GM18511 (cell line): ENCODE measurements at regions not wholly inside any gene's neighbourhood (a gene's known extent, or its start where the extent isn't known, plus 50 kb on each side); places are given as distances from the start of the nearest gene placed in this dataset.

ENCODE experiments used
- ATAC-seq: cut with Tn5 transposase; IDR thresholded peaks from one replicate; pipeline ENCODE4 v1.9.1; 2021; ENCODE audit warnings: mild to moderate bottlenecking, moderate library complexity; ENCODE audit not compliant: unreplicated experiment

DNA sequence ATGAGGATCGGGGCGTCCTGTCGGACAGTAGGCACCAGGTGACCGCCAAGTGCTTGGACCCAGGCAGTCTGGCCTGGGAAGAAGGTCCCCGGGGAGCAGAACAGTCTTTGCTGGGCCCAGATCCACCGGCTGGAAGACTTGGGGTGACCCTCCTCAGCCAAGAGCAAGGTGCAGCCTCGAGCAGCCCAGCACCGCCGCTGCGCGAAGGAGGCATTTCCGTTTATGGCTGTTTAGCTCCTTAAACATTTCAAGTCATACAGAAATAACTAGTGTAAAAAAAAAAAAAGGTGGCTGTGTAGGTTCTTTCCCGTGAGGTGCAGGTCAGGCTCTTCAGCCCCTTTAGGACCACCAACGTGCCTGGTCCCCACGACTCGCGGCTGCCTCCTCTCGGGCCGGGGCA lies 370.2 kb downstream of the CMPK2 start:
- ATAC-seq, result no peak

DNA sequence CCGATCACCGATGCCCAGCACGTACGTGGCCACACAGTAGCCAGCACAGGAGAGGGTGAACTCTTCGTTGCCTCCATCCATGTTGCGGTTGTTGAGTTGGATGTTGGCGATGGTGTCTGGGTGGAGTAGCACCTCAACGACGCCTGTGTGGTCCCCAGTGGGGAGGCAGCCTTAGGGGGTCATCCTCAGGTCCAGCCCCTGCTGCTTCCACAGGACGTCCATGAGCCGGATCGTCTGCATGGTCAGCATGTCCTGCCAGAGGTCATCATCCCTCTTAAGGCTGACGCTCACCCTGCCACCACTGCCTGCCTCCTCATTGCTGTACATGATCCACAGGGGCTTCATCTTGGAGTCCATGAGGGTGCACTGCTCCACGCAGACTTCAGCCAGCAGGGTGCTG lies 369.3 kb downstream of the CMPK2 start:
- no peak for ATAC-seq

DNA sequence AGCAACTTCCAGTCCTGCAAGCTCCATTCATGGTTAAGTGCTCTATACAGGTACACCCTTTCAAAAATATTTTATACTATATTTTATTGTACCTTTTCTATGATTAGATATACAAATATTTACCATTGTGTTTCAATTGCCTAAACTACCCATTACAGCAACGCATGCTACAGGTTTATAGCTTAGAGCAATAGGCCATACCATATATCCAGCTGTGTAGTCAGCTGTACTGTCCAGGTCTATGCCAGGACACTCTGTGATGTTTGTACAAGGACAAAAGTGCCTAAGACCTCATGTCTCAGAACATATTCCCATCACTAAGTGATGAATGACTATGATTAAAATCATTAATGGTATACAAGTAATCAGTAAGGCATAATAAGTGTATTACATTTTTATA lies 368.7 kb downstream of the CMPK2 start:
- ATAC-seq, result no peak

DNA sequence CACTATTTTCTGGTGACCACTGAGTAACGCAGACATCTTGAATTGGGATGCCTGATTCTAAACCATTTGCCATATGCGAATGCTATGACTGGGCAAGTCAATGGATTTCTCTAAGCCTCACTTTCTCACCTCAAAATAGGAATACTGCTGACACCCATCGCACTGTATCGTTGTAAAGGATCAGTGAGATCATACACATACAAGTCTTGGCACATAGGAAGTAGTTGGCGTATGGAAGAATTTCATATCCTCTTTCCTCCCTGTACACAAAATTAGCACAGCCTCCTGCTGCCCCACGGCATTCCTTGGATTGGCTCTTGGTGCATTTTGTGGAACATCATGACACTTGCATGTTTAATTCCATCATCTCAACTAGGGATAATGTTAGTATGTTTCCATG lies 366.9 kb downstream of the CMPK2 start:
- no peak for ATAC-seq

DNA sequence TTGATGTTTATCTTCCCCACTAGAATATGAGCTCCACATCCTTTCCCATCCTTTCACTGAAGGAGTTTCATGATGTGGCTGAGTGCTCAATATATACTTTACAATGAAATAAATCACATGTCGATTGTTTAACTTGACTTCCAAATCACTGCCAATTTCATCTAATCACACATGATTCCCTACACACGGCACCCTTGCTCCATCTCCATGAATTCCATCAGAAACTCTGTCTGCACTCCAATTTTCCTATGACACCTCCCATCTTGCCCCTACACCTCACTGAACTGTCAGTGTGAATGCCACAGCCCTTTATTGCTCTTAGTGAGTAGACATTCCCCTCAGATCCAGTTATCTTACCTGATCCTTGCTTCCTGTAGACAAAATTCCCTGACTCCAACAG lies 366.0 kb downstream of the CMPK2 start:
- no peak for ATAC-seq

DNA sequence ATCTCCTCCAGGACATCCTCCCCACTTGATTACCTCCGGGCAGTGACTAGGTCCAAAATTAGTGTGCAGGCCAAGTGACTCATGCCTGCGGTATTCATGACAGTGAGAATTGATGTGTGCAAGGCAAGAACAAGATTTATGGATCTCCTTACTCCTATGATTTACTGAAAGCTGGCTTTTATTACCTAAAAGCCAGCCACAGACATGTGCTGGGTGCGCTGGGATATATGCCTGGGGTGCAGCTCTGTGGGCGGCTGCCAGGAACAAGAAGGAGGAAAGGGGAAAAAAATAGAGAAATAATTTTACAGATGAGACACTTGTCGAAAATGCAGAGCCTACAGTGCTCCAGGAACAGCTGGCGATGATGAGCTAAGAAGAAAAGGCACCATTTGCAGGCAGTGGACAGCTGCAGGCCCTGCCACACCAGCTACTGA lies 359.3 kb downstream of the CMPK2 start:
- ATAC-seq, result no peak

DNA sequence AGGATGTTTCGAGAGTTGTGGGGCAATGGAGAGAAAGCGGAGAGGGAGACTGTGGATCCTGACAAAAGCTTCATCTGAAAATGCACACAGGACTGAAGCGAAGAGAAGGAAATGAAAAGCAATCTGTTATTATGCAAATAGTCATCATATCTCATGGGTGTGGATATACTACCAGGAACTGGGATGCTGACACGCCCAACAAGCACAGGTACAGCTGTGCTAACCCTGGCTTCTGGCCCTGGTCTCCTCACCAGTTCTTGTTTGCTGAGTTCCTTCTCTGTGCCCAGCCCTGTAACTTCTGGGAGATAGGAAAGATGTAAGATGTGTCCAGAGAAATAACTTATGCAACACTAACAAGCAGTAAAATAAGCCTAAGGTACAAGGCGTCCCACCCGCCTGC lies 358.8 kb downstream of the CMPK2 start:
- ATAC-seq, result no peak

DNA sequence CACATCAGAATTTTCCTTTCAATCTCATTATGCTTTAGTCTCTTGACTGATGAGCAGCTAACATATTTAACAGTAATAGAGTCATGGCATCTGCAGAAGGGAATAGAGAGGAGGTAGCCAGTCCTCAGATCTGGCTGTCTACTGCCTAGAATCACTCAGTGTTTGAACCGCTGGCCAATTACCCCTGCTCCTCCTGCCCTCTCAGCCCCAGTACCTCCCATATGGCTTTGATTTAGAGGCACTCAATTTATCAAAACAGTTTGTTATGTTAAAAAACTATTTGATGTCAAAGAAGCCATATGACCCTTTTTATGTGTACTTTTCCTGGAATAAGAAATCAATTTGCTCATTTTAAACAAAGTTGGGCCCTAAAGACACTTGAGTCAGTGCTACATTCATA lies 355.2 kb downstream of the CMPK2 start:
- no peak for ATAC-seq

DNA sequence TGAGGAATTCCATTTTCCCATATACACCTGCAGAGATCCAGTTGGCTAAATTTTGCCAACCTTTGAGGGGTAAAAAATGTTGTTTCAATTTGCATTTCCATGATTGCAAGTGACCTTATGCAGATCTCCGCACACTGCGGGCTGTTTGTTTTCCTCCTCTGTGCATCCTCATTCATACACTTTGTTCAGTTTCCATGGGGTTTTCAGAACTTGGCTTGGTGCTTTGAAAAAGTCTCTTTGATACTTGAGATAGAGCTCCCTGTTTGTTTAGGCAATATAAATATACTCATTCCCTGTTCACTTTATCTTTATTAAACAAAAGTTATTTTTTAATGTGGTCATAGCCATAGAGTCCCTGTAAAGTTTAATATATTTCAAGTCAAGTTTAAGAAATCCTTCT lies 353.1 kb downstream of the CMPK2 start:
- ATAC-seq, result no peak

DNA sequence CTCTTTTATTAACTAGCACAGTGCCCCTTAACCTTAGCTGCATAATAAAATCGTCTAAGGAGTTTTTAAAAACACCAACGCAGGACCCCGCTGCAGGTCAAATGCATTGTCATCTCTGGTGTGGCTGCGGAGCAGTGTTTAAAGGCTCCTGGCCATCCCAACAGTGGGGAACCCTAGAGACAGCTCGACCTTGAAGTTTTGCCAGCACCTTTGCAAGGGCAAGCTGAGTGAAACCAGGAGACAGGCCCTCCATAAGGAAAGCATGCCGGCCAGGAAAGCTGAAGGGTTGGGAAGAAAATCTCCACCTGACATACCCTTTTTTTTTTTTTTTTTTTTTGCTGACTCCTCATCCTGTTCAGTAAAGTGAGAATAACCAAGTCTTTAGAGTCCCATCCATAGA lies 349.0 kb downstream of the CMPK2 start:
- ATAC-seq, result no peak

DNA sequence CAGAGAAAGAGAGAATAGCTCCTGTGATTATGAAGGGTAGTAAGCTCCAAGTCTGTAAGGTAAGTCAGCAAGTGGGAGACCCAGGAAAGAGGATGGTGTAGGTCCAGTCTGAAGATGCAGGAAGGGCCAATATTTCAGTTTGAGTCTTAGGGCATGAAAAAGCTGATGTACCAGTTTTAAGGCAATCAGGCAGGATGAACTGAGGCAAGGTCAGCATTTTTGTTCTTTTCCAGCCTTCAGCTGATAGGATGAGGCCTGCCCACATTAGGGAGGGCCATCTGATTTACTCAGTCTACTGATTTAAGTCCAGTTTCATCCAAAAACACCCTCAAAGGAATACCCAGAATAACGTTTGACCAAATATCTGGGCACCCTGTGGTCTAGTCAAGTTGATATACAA lies 347.3 kb downstream of the CMPK2 start:
- ATAC-seq, result no peak

DNA sequence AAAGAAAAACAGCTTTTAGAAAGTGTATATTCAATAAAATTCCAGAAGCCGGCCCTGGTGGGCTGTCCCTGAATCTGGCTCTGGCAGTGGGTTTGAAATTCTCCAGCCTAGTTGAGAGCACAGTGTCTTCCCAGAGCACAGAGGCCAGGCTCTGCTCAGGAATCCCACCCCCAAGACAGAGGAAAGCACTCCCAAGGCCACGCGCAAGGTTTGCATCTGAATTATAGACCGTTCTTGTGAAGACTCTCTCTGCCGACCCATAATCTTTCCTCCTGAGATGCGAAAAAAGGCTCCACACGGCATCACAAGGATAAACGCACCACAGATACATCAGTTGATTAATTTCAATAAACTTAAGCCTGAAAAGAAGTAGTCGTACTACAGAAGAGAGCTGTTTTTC lies 342.2 kb downstream of the CMPK2 start:
- ATAC-seq, result no peak

DNA sequence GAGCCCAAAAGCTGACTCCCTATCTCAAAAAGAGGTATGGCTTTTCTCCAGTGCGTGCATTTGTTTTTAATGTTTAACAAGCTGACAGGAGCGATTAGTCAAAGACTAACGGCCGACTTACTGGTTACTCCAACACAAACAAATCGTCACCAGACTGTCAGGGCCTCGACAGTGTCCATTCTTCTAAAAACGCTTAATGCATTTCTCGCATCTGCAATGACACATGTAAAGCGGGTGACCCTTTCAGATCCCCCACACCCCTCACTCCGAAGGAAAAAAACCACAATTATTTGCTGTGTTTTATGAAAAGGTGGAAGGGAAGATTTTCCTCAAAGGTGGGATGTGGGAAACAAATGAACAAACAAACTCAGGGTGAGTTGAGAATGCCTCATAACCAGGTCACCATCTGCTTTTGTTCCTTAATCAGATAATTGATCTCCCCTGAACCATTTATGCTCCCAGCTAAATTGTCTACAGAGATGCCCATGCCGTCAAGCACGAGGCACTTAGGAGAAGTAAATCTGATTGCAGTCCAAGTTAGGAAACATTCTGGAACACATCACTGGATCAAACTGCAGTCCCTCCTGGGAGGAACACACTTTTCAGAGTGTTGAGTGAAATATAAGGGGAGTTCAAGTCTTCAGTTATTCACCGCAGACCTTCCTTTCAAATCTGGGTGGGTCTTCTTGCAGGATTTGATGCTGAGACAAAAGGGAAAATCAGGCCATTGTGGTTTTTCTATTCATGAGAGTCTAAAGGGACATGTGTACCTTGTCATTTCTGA lies 340.8 kb downstream of the CMPK2 start:
- ATAC-seq, result no peak

DNA sequence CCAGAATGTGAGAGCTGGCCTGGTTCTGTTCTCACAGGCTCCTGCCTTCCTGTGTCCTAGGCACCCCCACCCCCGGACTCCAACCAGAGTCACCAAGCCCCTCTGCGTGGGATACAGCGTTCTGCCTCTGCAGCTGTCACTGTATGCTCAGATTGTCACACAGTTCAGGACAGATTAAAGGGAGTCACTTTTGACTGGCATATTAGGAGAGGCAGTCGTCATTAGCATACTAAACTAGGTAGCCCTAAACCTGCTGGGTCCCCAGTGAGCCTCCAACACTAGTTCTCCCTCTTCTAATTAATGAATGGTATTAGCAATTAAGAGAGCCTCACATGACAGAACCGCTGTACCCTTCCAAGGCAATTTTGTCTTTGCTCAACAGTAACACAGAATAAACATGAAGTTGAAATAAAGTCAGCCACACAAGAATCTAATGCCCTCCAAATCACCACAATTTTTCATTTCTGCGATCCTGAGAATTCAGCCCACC lies 340.2 kb downstream of the CMPK2 start:
- ATAC-seq, result no peak

DNA sequence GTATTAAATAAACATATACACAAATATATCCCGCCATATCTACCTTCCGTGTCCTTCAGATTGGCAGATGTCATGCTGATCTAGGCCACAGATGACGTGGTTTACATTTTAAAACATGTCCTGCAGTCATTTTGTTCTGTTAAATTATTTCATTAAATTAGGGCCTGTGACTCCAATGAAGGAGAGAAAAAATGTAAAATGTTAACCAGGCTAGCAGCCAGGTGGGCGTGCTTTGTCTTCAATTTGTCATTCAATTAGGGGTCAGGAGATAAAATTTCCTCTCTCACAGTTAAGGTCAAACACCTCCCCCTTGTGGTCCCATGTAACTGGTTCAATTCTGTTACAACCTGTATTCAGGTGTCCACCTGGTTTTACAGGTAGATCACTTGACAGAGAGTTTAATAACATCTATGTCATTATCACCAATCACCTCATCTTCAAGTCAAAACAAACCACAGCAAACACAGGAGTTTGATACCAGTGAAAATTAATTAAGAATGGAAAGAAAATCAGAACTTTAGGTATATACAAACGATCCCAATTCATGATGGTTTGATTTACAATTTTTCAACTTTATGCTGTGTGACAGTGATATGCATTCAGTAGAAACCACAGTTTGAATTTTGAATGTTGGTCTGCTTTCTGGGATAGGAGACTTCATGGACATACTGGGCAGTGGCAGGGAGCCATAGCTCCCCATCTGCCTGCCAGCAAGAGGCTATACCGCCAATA lies 339.4 kb downstream of the CMPK2 start:
- no peak for ATAC-seq

DNA sequence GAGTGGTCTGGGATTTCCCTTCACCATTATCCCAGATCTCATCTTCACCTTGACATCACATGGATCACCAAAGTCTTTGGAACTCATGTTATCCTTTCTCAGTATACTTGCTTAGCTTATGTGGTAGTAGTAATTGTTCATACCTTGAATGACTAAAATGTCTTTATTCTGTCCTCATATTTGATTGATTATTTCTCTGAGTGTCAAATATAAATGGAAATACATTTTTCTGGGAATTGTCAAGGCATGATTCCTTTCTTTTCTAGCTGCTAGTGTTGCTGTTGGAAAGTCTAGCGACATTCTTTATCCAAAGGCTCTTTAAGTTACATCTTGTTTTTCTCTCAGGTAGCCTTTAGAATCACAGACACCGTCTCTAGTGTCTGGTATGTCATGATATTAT lies 334.4 kb downstream of the CMPK2 start:
- no peak for ATAC-seq

DNA sequence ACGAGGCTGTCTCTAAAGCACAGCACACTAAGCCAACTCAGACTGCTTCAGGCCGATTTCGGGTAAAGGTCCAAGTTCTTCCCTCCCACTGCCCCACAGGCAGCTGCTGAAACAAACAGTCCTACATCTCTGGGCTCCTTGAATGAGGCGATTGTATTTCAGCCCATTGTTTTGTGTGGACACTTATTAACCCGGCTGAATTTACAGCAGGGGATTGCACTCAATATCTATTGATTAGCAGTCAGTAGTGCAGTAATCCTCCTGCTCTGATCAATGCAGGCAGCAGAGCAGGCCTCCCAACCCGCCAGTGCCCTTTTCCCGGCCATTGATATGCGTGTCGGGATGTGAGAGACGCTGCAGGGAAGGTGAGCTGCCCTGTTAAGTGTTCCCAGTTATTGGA lies 330.1 kb downstream of the CMPK2 start:
- no peak for ATAC-seq

DNA sequence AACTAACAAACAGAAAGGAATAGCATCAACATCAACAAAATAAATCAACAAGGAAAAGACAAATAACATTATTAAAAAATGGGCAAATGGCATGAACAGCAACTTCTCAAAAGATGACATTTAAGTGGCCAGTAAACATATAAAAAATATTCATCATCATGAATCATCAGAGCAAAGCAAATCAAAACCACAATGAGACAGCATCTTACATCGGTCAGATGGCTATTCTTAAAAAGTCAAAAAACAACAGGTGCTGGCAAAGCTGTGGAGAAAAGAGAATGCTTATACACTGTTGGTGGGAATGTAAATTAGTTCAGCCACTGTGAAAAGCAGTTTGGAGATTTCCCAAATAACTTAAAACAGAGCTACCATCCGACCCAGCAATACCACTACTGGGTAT lies 327.1 kb downstream of the CMPK2 start:
- no peak for ATAC-seq

DNA sequence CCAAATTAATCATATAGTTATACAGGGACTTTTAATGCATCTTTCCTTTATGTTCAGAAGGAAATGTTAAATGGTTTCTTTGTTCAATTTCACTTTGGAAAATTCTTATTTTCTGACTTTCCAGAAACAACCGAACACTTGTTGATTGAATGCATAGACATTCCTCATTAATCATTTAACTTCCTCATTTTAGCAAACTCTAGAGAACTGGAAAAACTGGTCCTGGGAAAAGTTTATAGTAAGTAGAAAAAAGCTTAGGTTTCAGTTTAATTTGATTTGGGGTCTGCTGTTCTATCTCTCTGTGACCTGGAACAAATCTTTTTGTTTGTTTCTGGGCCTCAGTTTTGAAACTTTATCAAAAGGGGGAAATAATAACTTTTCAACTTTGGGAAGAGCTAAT lies 320.4 kb downstream of the CMPK2 start:
- no peak for ATAC-seq

DNA sequence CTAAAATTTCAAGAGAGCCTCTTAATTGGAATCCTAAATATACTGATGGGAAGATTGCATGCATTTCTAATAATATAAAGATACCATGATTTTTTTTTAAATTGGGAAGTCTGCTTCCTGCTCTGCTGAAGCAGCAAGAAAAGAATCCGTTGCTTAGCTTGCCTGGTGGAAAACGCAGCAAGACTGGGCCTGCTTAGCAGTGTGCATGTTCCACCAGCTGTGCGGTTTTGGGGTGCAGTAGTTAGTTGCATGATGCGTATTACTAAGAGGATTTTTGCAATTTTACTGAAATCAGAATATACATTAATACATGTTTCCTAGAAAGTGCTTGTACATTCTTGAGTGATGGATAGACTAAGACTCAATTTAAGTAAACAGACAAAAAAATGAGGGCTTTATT lies 319.9 kb downstream of the CMPK2 start:
- ATAC-seq, result no peak

DNA sequence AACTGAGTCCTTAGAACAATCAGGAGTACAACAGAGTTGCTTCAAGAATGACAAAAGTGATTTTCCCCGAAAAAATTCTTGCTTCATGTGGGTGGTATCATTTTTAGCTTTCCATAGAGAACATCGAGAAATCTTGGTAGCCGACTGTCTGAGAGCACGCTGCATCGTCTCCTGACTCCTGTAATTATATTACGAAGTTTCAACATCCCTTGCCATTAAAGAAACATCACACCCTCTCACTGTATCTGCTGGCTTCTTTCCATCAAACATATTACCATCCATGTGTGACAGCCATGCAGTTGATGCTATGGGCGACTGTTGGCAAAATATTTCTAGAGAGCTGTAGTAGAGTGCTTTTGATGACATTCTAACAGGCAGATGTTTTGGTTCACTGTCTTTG lies 311.2 kb downstream of the CMPK2 start:
- ATAC-seq, result no peak

DNA sequence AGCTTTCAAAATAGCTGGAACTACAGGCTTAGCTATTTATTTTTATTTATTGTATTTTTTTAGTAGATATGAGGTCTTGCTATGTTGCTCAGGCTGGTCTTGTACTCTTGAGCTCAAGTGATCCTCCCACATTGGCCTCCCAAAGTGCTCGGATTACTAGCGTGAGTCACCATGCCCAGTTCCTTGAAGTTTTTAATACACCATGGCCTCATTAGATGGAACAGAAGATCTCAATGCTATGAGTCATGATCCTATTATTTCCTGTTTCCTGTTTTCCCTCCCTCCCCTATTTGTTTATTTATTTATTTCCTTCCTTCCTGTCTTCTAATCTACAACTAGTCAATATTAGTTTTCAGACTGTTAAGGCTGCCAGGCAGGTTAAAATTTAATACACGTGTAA lies 309.0 kb downstream of the CMPK2 start:
- no peak for ATAC-seq
